ENCODE measurements at regions not wholly inside any gene's neighbourhood (a gene's known extent, or its start where the extent isn't known, plus 50 kb on each side); places are given as distances from the start of the nearest gene placed in this dataset.

- DNase-seq (ENCODE audit: low read depth): no peak
- H3K4me3 ChIP-seq (ENCODE audit: control insufficient read depth, low read depth, low read length): no peak overlapping the region
- no peak for TF ChIP-seq CTCF (IDR thresholded peaks at IDR 0.05; ENCODE audit: control insufficient read depth, insufficient read depth, low read depth, low read length, missing control alignments)
Measured at GRCh38 chr22:49692499-49693225, 135.0 kb downstream of the BRD1 start.

- no peak for DNase-seq (ENCODE audit: low read depth)
- H3K4me3 ChIP-seq (ENCODE audit: control insufficient read depth, low read depth, low read length): no peak overlapping the region
- no peak for TF ChIP-seq CTCF (IDR thresholded peaks at IDR 0.05; ENCODE audit: control insufficient read depth, insufficient read depth, low read depth, low read length, missing control alignments)
Measured at GRCh38 chr22:49691256-49691655, 136.4 kb downstream of the BRD1 start.

GRCh38 chr22:49690454-49690853 lies 137.2 kb downstream of the BRD1 start:
- H3K4me3 ChIP-seq (ENCODE audit: control insufficient read depth, low read depth, low read length): no peak overlapping the region
- no peak for TF ChIP-seq CTCF (IDR thresholded peaks at IDR 0.05; ENCODE audit: control insufficient read depth, insufficient read depth, low read depth, low read length, missing control alignments)
- DNase-seq (ENCODE audit: low read depth): no peak

- TF ChIP-seq CTCF (IDR thresholded peaks at IDR 0.05; ENCODE audit: control insufficient read depth, insufficient read depth, low read depth, low read length, missing control alignments): no peak
- no peak for DNase-seq (ENCODE audit: low read depth)
- H3K4me3 ChIP-seq (ENCODE audit: control insufficient read depth, low read depth, low read length): no peak overlapping the region
Measured at GRCh38 chr22:49689858-49690257, 137.8 kb downstream of the BRD1 start.

- no peak overlapping the region for H3K4me3 ChIP-seq (ENCODE audit: control insufficient read depth, low read depth, low read length)
- TF ChIP-seq CTCF (IDR thresholded peaks at IDR 0.05; ENCODE audit: control insufficient read depth, insufficient read depth, low read depth, low read length, missing control alignments): no peak
- no peak for DNase-seq (ENCODE audit: low read depth)
Measured at GRCh38 chr22:49689255-49689770, 138.4 kb downstream of the BRD1 start.

- no peak for TF ChIP-seq CTCF (IDR thresholded peaks at IDR 0.05; ENCODE audit: control insufficient read depth, insufficient read depth, low read depth, low read length, missing control alignments)
- no peak for DNase-seq (ENCODE audit: low read depth)
- H3K4me3 ChIP-seq (ENCODE audit: control insufficient read depth, low read depth, low read length): no peak overlapping the region
Measured at GRCh38 chr22:49688516-49689254, 139.0 kb downstream of the BRD1 start.

Data from AG09309 (cell line).